ENCODE measurements at regions not wholly inside any gene's neighbourhood (a gene's known extent, or its start where the extent isn't known, plus 50 kb on each side); places are given as distances from the start of the nearest gene placed in this dataset.

GRCh38 chr20:5674176-5674660, 63.4 kb upstream of the GPCPD1 start:
- TF ChIP-seq, protein P1, sequence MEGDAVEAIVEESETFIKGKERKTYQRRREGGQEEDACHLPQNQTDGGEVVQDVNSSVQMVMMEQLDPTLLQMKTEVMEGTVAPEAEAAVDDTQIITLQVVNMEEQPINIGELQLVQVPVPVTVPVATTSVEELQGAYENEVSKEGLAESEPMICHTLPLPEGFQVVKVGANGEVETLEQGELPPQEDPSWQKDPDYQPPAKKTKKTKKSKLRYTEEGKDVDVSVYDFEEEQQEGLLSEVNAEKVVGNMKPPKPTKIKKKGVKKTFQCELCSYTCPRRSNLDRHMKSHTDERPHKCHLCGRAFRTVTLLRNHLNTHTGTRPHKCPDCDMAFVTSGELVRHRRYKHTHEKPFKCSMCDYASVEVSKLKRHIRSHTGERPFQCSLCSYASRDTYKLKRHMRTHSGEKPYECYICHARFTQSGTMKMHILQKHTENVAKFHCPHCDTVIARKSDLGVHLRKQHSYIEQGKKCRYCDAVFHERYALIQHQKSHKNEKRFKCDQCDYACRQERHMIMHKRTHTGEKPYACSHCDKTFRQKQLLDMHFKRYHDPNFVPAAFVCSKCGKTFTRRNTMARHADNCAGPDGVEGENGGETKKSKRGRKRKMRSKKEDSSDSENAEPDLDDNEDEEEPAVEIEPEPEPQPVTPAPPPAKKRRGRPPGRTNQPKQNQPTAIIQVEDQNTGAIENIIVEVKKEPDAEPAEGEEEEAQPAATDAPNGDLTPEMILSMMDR (IDR thresholded peaks at IDR 0.05; ENCODE audit: poor library complexity) = no peak
- no peak for TF ChIP-seq EZH2 (IDR thresholded peaks at IDR 0.05; ENCODE audit: borderline replicate concordance)
